Dedifferentiated amniotic fluid mesenchymal stem cell (primary cell): ENCODE measurements at regions not wholly inside any gene's neighbourhood (a gene's known extent, or its start where the extent isn't known, plus 50 kb on each side); places are given as distances from the start of the nearest gene placed in this dataset.
"Not testable (repeated sequence)": the region's sequence is repeated elsewhere in the genome, so short reads cannot be mapped to it uniquely, and the experiment has no call there.

Source experiments
- DNase-seq: peaks from one replicate; pipeline ENCODE4 v3.0.0-alpha.2; 2016; ENCODE audit errors: extremely low spot score

GRCh38 chr2:7641272-7641671 is 724.1 kb downstream of the RNF144A start:
- not testable (repeated sequence) for DNase-seq

GRCh38 chr2:7646024-7646423 is 728.8 kb downstream of the RNF144A start:
- no peak for DNase-seq

GRCh38 chr2:7646661-7647060 is 729.4 kb downstream of the RNF144A start:
- no peak for DNase-seq

- DNase-seq: no peak
Observed at GRCh38 chr2:7648221-7648795, 731.1 kb downstream of the RNF144A start.

GRCh38 chr2:7649461-7650228 is 732.4 kb downstream of the RNF144A start:
- no peak for DNase-seq

GRCh38 chr2:7653617-7654016 is 736.4 kb downstream of the RNF144A start:
- DNase-seq: no peak

- DNase-seq: no peak
Observed at GRCh38 chr2:7655629-7656028, 738.4 kb downstream of the RNF144A start.

GRCh38 chr2:7657526-7657925 is 740.3 kb downstream of the RNF144A start:
- DNase-seq: not testable (repeated sequence)

- DNase-seq: no peak
Observed at GRCh38 chr2:7658486-7658885, 741.3 kb downstream of the RNF144A start.

GRCh38 chr2:7660816-7661215 is 743.6 kb downstream of the RNF144A start:
- DNase-seq: no peak

GRCh38 chr2:7661502-7661901 is 744.3 kb downstream of the RNF144A start:
- DNase-seq: no peak

- DNase-seq: no peak
Observed at GRCh38 chr2:7665880-7666279, 748.7 kb downstream of the RNF144A start.

- no peak for DNase-seq
Observed at GRCh38 chr2:7666596-7667259, 749.5 kb downstream of the RNF144A start.

- no peak for DNase-seq
Observed at GRCh38 chr2:7667260-7667757, 750.1 kb downstream of the RNF144A start.

- DNase-seq: no peak
Observed at GRCh38 chr2:7670905-7671641, 753.9 kb downstream of the RNF144A start.

- DNase-seq: no peak
Observed at GRCh38 chr2:7672027-7672684, 754.9 kb downstream of the RNF144A start.

GRCh38 chr2:7672685-7673071 is 755.5 kb downstream of the RNF144A start:
- no peak for DNase-seq

GRCh38 chr2:7673101-7673500 is 755.9 kb downstream of the RNF144A start:
- DNase-seq: no peak

GRCh38 chr2:7673853-7674252 is 756.6 kb downstream of the RNF144A start:
- no peak for DNase-seq

- no peak for DNase-seq
Observed at GRCh38 chr2:7674606-7675005, 757.4 kb downstream of the RNF144A start.

- DNase-seq: no peak
Observed at GRCh38 chr2:7676714-7677113, 759.5 kb downstream of the RNF144A start.
